ENCODE measurements at regions not wholly inside any gene's neighbourhood (a gene's known extent, or its start where the extent isn't known, plus 50 kb on each side); places are given as distances from the start of the nearest gene placed in this dataset.

DNA sequence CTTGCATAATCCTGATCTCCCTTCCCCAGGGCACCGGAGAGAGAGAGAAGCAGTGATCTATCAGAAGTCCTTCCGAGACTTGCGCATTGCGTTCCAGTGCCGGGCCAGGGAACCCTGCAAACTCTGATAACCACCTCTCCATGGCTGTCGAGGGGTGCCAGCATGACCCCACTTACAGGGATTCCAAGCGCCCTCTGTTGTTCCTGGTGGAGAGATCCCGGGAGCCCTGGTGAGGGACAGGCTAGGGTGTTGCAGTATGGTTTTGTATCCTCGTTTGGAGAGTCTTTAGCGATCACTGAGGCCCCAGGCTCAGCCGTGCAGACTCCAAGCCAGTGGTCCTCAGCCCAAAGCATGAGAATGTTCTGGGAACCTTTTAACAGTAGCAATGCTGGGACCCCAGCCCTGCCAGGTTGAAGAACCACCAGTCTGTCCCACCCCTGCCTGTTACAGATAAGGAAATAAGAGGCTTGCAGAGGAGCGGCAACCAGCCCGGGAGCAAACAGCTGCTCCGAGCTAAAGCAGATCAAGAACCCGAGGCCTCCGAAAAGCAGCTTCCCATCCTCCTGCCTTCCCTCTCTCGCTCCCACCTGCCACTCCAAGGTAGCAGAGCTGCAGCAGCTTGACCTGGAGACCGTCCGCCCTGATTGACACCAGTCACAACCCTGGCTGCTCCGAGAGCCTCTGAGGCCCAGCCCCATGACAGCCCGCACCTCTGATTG lies 150.3 kb upstream of the RPL38 start:
- Histone ChIP-seq H3K36me3 (ENCODE audit: insufficient read depth, low read length) (no peaks in the 10 kb centered on the region), H3K4me3 (ENCODE audit: low read length) (no peak overlapping the region), H3K27ac (ENCODE audit: low read depth, low read length) (no peak overlapping the region), H3K9me3 (ENCODE audit: insufficient read depth, low read depth, low read length) (no peaks in the 10 kb centered on the region), H3K9ac (ENCODE audit: low read depth, low read length) (no peak overlapping the region), H3K27me3 (ENCODE audit: insufficient read depth, low read length) (no peaks in the 10 kb centered on the region), H3K4me1 (ENCODE audit: insufficient read depth, low read length) (peaks cover 7% of the 10 kb centered on the region)
- WGBS, result 84% methylated on average over 21 of the region's 21 CpGs

DNA sequence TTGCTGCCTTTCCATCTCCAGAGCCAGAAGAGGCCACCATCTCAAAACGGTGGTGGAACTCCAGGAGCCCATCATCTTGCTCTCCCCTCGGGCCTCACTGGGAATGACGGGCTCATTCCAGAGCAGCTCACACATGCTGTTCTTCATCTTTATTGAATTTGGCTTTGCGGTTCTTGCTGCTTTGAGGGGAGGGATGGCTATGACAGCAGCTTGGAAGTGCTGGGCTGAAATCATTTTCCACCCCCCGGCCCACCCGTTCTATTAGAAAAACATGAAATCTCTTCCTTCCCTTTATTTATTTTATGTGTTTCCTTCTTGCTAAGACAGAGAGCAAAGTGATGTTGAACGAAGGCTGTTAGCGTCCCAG lies 149.8 kb upstream of the RPL38 start:
- Histone ChIP-seq H3K27ac (ENCODE audit: low read depth, low read length) (no peak overlapping the region), H3K9ac (ENCODE audit: low read depth, low read length) (no peak overlapping the region), H3K4me3 (ENCODE audit: low read length) (no peak overlapping the region), H3K36me3 (ENCODE audit: insufficient read depth, low read length) (no peaks in the 10 kb centered on the region), H3K9me3 (ENCODE audit: insufficient read depth, low read depth, low read length) (no peaks in the 10 kb centered on the region), H3K4me1 (ENCODE audit: insufficient read depth, low read length) (peaks cover 7% of the 10 kb centered on the region), H3K27me3 (ENCODE audit: insufficient read depth, low read length) (no peaks in the 10 kb centered on the region)
- 90% methylated on average over 6 of the region's 8 CpGs for WGBS

DNA sequence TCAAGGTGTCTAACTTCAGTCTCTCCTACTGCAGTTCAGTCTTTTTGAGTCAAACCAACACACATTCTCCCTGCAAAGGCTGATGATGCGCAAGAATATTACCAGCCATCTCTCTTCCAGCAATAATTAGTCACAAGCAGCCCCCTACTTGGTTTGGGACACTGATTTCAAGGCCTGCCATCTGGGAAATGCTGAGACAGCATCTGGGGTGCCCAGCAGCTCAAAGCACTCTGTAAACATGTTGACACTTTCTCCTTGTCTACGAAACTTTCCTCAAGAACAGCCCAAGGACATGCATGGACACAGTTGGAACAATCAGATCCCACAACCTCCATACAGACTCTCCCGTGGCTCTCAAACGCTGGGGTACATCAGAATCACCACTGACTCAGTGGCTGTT lies 149.2 kb upstream of the RPL38 start:
- Histone ChIP-seq H3K36me3 (ENCODE audit: insufficient read depth, low read length) (no peaks in the 10 kb centered on the region), H3K4me1 (ENCODE audit: insufficient read depth, low read length) (peaks cover 7% of the 10 kb centered on the region), H3K9me3 (ENCODE audit: insufficient read depth, low read depth, low read length) (no peaks in the 10 kb centered on the region), H3K9ac (ENCODE audit: low read depth, low read length) (no peak overlapping the region), H3K4me3 (ENCODE audit: low read length) (no peak overlapping the region), H3K27ac (ENCODE audit: low read depth, low read length) (no peak overlapping the region), H3K27me3 (ENCODE audit: insufficient read depth, low read length) (no peaks in the 10 kb centered on the region)
- 89% methylated on average over 4 of the region's 4 CpGs for WGBS

DNA sequence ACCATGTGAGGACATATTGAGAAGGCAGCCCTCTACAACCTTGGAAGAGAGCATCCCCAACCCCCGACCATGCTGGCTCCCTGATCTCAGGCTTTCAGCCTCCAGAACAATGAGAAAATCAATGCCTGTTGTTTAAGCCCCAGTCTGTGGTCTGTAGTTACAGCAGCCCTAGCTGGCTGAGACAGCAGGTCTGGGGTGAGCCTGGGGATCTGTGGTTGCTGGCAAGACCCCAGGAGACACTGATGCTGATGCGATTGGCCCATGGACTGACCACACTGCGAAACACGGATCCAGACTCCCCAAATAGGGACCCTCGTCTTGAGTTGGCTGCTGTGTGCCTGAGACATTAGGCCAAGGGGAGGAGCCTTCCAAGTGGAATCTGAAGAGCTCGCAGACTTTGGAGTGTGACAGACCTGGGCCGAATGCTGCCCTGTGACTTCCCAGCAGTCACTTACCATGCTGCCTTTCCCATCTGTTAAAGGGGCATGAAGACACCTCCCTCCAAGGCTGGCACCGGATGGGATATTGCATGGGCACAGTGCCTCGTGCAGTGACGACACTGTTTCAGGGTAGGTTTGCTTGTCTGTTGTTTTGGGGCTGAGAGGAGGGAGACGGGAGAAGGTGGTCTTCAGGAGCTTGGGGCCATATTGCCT lies 147.8 kb upstream of the RPL38 start:
- Histone ChIP-seq H3K9me3 (ENCODE audit: insufficient read depth, low read depth, low read length) (no peaks in the 10 kb centered on the region), H3K36me3 (ENCODE audit: insufficient read depth, low read length) (no peaks in the 10 kb centered on the region), H3K4me3 (ENCODE audit: low read length) (no peak overlapping the region), H3K4me1 (ENCODE audit: insufficient read depth, low read length) (peaks cover 7% of the 10 kb centered on the region), H3K27ac (ENCODE audit: low read depth, low read length) (no peak overlapping the region), H3K9ac (ENCODE audit: low read depth, low read length) (peak overlapping the region; percentile 51; the same call in 1 of the 2 replicates), H3K27me3 (ENCODE audit: insufficient read depth, low read length) (no peaks in the 10 kb centered on the region)
- WGBS, result 75% methylated on average over 11 of the region's 11 CpGs

DNA sequence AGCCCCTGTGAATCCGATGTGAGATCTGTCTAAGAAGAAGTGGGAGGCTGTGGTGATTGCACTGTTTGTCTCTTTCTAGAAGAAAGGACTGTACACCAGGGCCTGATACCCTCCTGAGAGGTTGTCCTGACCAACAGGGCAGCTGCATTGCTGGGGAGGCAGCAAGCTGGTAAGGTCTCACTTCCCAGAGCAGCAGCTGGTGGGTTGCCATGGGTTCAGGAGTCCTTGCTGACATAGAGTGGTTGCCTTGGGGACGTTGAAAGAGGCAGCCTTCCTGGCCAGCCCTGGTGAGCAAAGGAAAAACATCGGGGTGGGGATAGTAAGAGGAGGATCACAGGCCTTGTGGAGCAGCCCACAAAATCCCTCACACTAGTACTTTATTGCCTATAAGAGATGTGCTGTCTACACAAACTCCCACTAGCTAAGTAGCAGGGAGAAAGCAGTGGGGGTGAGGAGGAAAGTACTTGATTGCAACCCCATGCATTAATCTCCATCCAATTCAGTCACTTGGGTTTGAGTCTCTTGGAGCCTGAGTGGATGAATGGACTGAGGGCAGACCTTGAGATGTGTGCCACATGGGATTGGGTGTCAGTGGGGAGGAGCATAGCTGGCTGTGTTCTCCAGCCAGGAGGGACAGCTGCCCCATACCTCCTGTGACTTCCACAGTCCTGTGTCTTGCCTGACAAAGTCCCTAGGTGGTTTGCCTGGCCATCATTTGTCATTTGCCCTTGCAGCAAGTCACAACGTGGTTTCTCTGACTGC lies 143.8 kb upstream of the RPL38 start:
- 92% methylated on average over 4 of the region's 4 CpGs for WGBS
- no peak overlapping the region for H3K27ac ChIP-seq (ENCODE audit: low read depth, low read length)
- no peaks in the 10 kb centered on the region for H3K27me3 ChIP-seq (ENCODE audit: insufficient read depth, low read length)
- H3K9ac ChIP-seq (ENCODE audit: low read depth, low read length), result no peak overlapping the region
- no peaks in the 10 kb centered on the region for H3K9me3 ChIP-seq (ENCODE audit: insufficient read depth, low read depth, low read length)
- peaks cover 7% of the 10 kb centered on the region for H3K4me1 ChIP-seq (ENCODE audit: insufficient read depth, low read length)
- H3K36me3 ChIP-seq (ENCODE audit: insufficient read depth, low read length), result no peaks in the 10 kb centered on the region
- H3K4me3 ChIP-seq (ENCODE audit: low read length), result no peak overlapping the region

DNA sequence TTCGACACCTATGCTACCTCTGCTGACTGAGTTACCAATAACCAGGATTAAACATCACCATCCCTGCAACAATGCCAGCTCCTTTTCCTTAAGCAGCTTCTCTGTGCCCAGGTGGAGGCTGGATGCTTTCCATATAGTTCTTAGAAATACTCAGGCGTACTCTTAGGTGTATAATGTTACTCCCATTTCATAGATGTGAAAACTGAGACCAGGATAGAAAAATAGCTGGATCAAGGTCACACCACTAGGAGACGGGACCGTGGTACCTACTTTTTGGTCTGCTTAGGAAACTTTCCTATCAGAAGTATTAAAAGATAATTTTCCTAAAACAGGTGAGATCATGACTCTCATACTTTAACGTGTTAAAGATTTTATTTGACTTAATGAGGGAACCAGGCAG lies 141.7 kb upstream of the RPL38 start:
- Histone ChIP-seq H3K9ac (ENCODE audit: low read depth, low read length) (no peak overlapping the region), H3K27ac (ENCODE audit: low read depth, low read length) (no peak overlapping the region), H3K4me3 (ENCODE audit: low read length) (no peak overlapping the region), H3K36me3 (ENCODE audit: insufficient read depth, low read length) (no peaks in the 10 kb centered on the region), H3K9me3 (ENCODE audit: insufficient read depth, low read depth, low read length) (no peaks in the 10 kb centered on the region), H3K27me3 (ENCODE audit: insufficient read depth, low read length) (no peaks in the 10 kb centered on the region), H3K4me1 (ENCODE audit: insufficient read depth, low read length) (no peaks in the 10 kb centered on the region)
- WGBS, result 95% methylated on average over 5 of the region's 5 CpGs

DNA sequence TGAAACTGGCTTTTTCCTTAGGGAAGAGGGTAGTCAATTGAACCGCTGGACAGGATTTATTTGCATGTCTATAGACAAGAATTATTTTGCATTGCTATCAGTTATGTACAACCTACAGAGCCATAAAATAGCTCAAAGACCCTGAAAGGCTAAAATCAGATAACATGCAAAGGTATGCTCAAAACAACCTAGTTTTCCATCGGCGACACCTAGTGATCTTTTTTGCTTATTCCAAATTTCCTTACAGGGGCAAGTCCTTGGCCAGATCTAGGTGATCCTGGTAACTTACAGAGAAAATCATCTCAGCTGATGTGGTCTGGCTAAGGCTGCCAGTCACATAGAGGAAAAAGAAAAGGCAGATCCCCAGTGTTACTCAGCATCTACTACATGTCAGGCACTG lies 141.2 kb upstream of the RPL38 start:
- H3K27ac ChIP-seq (ENCODE audit: low read depth, low read length), result no peak overlapping the region
- no peak overlapping the region for H3K9ac ChIP-seq (ENCODE audit: low read depth, low read length)
- no peak overlapping the region for H3K4me3 ChIP-seq (ENCODE audit: low read length)
- H3K27me3 ChIP-seq (ENCODE audit: insufficient read depth, low read length), result no peaks in the 10 kb centered on the region
- no peaks in the 10 kb centered on the region for H3K9me3 ChIP-seq (ENCODE audit: insufficient read depth, low read depth, low read length)
- H3K4me1 ChIP-seq (ENCODE audit: insufficient read depth, low read length), result no peaks in the 10 kb centered on the region
- no peaks in the 10 kb centered on the region for H3K36me3 ChIP-seq (ENCODE audit: insufficient read depth, low read length)
- WGBS, result 74% methylated on average over 3 of the region's 3 CpGs

DNA sequence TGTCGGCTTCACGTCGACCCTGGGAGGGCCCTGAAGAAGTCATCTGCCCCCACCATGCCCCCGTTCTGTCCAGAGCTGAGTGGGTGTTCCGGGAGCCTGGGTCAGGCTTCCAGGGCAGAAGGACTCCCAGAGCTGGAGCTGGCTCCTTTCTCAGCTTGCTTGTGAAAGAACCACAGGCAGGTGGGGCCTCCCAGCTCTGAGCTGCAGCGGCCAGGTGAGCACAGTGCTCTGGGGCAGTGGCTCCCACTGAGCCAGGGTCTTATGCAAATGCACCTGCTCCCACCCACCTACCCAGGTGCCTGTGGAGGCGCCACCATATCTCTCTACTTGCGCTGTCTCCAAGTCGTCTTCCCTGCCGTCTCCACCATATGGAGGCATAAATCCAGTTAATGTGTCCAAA lies 140.0 kb upstream of the RPL38 start:
- Histone ChIP-seq H3K9me3 (ENCODE audit: insufficient read depth, low read depth, low read length) (no peaks in the 10 kb centered on the region), H3K36me3 (ENCODE audit: insufficient read depth, low read length) (no peaks in the 10 kb centered on the region), H3K4me1 (ENCODE audit: insufficient read depth, low read length) (no peaks in the 10 kb centered on the region), H3K27ac (ENCODE audit: low read depth, low read length) (no peak overlapping the region), H3K27me3 (ENCODE audit: insufficient read depth, low read length) (no peaks in the 10 kb centered on the region), H3K4me3 (ENCODE audit: low read length) (no peak overlapping the region), H3K9ac (ENCODE audit: low read depth, low read length) (no peak overlapping the region)
- WGBS, result 86% methylated on average over 10 of the region's 10 CpGs

DNA sequence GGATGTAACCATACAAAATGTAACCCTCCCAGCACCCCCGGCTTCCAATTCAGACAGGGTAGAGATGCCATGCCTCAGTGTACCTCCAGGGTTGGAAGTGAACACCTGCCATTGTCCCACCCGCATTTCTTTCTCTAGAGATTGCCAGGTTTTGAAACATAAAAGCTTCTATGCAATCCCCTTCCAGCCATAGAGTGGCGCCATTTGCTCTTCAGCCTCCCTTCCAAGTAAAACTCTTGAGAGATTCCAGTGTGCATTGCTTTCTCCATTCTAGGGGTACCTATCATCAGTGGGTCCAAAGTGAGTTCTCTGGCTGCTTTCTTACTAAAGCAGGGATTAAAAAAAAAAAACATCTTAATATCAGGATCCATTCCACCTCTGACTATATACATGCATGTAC lies 133.1 kb upstream of the RPL38 start:
- Histone ChIP-seq H3K27ac (ENCODE audit: low read depth, low read length) (no peak overlapping the region), H3K36me3 (ENCODE audit: insufficient read depth, low read length) (no peaks in the 10 kb centered on the region)

DNA sequence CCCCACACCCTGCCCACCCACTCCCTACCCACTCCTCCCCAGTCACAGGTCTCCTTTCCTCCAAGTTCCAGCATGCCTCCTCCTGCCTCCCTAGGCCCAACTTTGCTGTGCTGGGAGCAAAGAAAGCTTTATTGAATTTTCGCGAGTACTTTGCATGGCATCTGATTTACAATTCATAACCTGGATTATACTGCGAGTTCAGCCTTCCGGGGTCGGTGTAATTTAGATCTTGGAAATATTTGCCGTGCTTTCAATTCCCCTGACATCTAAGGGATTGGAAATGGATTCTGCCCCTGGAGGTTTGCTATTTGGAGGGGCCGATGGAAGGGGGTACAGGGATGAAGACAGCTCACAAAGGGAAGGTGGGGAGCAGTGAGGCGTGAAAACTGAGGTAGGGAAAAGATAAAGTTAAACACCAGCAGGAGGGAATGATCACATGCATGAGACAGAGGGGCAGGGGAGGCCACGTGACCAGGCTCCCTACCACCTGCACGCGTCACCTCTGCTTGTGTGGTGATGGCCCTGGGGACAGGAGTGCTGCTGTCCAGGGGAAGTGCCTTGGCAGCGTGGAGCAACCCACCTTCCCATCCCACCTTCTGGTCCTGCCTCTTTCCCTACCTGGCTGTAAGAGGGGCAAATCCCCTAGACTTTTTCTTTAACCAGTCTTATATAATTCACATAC lies 132.3 kb upstream of the RPL38 start:
- no peaks in the 10 kb centered on the region for H3K9me3 ChIP-seq (ENCODE audit: insufficient read depth, low read depth, low read length)
- WGBS, result 91% methylated on average over 12 of the region's 12 CpGs
- no peaks in the 10 kb centered on the region for H3K4me1 ChIP-seq (ENCODE audit: insufficient read depth, low read length)
- no peak overlapping the region for H3K9ac ChIP-seq (ENCODE audit: low read depth, low read length)
- no peak overlapping the region for H3K4me3 ChIP-seq (ENCODE audit: low read length)
- no peaks in the 10 kb centered on the region for H3K36me3 ChIP-seq (ENCODE audit: insufficient read depth, low read length)
- no peak overlapping the region for H3K27ac ChIP-seq (ENCODE audit: low read depth, low read length)
- H3K27me3 ChIP-seq (ENCODE audit: insufficient read depth, low read length), result no peaks in the 10 kb centered on the region

More for the DNA sequence above, 133.1 kb upstream of the RPL38 start:
- H3K9me3 ChIP-seq (ENCODE audit: insufficient read depth, low read depth, low read length), result no peaks in the 10 kb centered on the region
- no peak overlapping the region for H3K4me3 ChIP-seq (ENCODE audit: low read length)
- H3K4me1 ChIP-seq (ENCODE audit: insufficient read depth, low read length), result no peaks in the 10 kb centered on the region
- no peaks in the 10 kb centered on the region for H3K27me3 ChIP-seq (ENCODE audit: insufficient read depth, low read length)
- no peak overlapping the region for H3K9ac ChIP-seq (ENCODE audit: low read depth, low read length)
- WGBS, result 91% methylated on average over 3 of the region's 3 CpGs

DNA sequence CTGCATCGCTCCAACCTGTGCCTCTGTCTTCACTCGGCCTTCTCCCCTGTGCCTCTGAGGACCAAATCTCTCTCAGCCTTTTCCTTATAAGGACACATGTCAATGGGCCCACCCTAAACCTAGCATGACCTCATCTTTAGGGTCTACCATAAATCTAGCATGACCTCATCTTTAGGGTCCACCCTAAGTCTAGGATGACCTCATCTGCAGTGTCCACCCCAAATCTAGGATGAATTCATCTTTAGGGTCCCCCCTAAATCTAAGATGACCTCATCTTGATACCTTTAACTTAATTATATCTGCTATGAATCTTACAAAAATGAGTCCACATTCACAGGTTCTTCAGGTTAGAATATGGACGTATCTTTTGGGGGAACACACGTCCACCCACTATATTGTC lies 131.1 kb upstream of the RPL38 start:
- Histone ChIP-seq H3K9me3 (ENCODE audit: insufficient read depth, low read depth, low read length) (no peaks in the 10 kb centered on the region), H3K36me3 (ENCODE audit: insufficient read depth, low read length) (no peaks in the 10 kb centered on the region), H3K27ac (ENCODE audit: low read depth, low read length) (no peak overlapping the region), H3K27me3 (ENCODE audit: insufficient read depth, low read length) (no peaks in the 10 kb centered on the region), H3K9ac (ENCODE audit: low read depth, low read length) (no peak overlapping the region), H3K4me3 (ENCODE audit: low read length) (no peak overlapping the region), H3K4me1 (ENCODE audit: insufficient read depth, low read length) (no peaks in the 10 kb centered on the region)
- 95% methylated on average over 3 of the region's 4 CpGs for WGBS

Measured in HUES64 (cell line).